ACC112 (cell line): ENCODE measurements at regions not wholly inside any gene's neighbourhood (a gene's known extent, or its start where the extent isn't known, plus 50 kb on each side); places are given as distances from the start of the nearest gene placed in this dataset.

ENCODE experiments used
- H2AFZ ChIP-seq: fragments of 200-600 bp; sonication (generic); one replicate; pipeline ENCODE4 v1.6.0; 2017; ENCODE audit warnings: antibody characterized with exemption, low read length; ENCODE audit not compliant: unreplicated experiment
- H3K27ac ChIP-seq: fragments of 200-600 bp; sonication (generic); 2 replicates; pipeline ENCODE4 v1.5.1; 2014; ENCODE audit warnings: low read depth, mild to moderate bottlenecking, antibody characterized with exemption, low read length, moderate library complexity
- H3K27me3 ChIP-seq: fragments of 200-600 bp; sonication (generic); 2 replicates; pipeline ENCODE4 v1.6.1; 2014; ENCODE audit warnings: mild to moderate bottlenecking, antibody characterized with exemption, low read length, moderate library complexity, mixed read lengths; ENCODE audit not compliant: insufficient read depth
- H3K36me3 ChIP-seq: fragments of 200-600 bp; sonication (generic); 2 replicates; pipeline ENCODE4 v1.6.1; 2016; ENCODE audit warnings: mild to moderate bottlenecking, antibody characterized with exemption, low read length, moderate library complexity, mixed read lengths; ENCODE audit not compliant: insufficient read depth
- H3K4me1 ChIP-seq: fragments of 200-600 bp; sonication (generic); one replicate; pipeline ENCODE4 v1.6.1; 2016; ENCODE audit warnings: low read length, mixed read lengths; ENCODE audit not compliant: insufficient read depth, unreplicated experiment, control insufficient read depth
- H3K4me3 ChIP-seq: fragments of 200-600 bp; sonication (generic); 2 replicates; pipeline ENCODE4 v1.5.1; 2014; ENCODE audit warnings: mild to moderate bottlenecking, low read depth, low read length
- H3K79me2 ChIP-seq: fragments of 200-600 bp; sonication (generic); one replicate; pipeline ENCODE4 v1.6.0; 2016; ENCODE audit warnings: low read length; ENCODE audit not compliant: control insufficient read depth, unreplicated experiment, insufficient read depth

GRCh38 chr1:149849111-149849946, 50.0 kb upstream of the BOLA1 start:
- H3K27me3 ChIP-seq, result no peaks in the 10 kb centered on the region
- peak overlapping the region; percentile 73 for H3K27ac ChIP-seq
- H3K4me3 ChIP-seq, result peak overlapping the region; percentile 100
- H3K4me1 ChIP-seq, result peaks cover 28% of the 10 kb centered on the region
- H3K79me2 ChIP-seq, result peaks cover 55% of the 10 kb centered on the region
- peaks cover 7% of the 10 kb centered on the region for H3K36me3 ChIP-seq
- no peak overlapping the region for H2AFZ ChIP-seq
